B cell (primary cell): ENCODE measurements at regions not wholly inside any gene's neighbourhood (a gene's known extent, or its start where the extent isn't known, plus 50 kb on each side); places are given as distances from the start of the nearest gene placed in this dataset.

Source experiments
- ATAC-seq: fragments of 200-7000 bp; cut with Tn5 transposase; one replicate; pipeline ENCODE4 v1.10.0; 2021; ENCODE audit warnings: low read depth, mild to moderate bottlenecking, moderate number of reproducible peaks, moderate library complexity
- CTCF ChIA-PET: fragments of 350-600 bp; sonication (Branson Sonifier 250); formaldehyde crosslinking; loops from one replicate; lab custom pipeline; 2021; ENCODE audit warnings: antibody characterized with exemption, inconsistent platforms; lab: Charles Lee
- POLR2A ChIA-PET: fragments of 350-600 bp; sonication (Branson Sonifier 250); formaldehyde crosslinking; loops from one replicate; lab custom pipeline; 2021; ENCODE audit warnings: antibody characterized with exemption; lab: Charles Lee
- DNase-seq: peaks from one replicate; pipeline ENCODE4 v3.0.0; 2013
- H2AFZ ChIP-seq: 2 replicates; pipeline ENCODE4 v1.6.1; 2012; ENCODE audit warnings: mild to moderate bottlenecking, low read depth, low read length; ENCODE audit not compliant: insufficient read depth, poor library complexity, severe bottlenecking
- H3K27ac ChIP-seq, 2 donors: 1 replicate in 1 of 2; 2 replicates in 1 of 2; pipeline ENCODE4 v1.5.1; 2012 to 2013; ENCODE audit warnings: low read length in 2 of 2, mild to moderate bottlenecking in 2 of 2, moderate library complexity in 1 of 2
- H3K27me3 ChIP-seq, 4 experiments: fragments of 200-600 bp in 1 of 4; sonication (generic) in 1 of 4; replicated peaks in 1 of 4; 1 replicate in 2 of 4; 2 replicates in 2 of 4; pipeline versions ENCODE4 v1.6.1 to v1.7.0; 2013 to 2016; ENCODE audit warnings: low read length in 3 of 4, mild to moderate bottlenecking in 2 of 4, mixed read lengths in 1 of 4, moderate library complexity in 1 of 4; ENCODE audit not compliant: insufficient read depth in 4 of 4, control insufficient read depth in 3 of 4; ENCODE audit errors: control extremely low read depth in 1 of 4
- H3K36me3 ChIP-seq, 2 experiments: replicated peaks in 1 of 2; 1 replicate in 1 of 2; 2 replicates in 1 of 2; pipeline versions ENCODE4 v1.6.1 to v1.7.1; 2013; ENCODE audit warnings: low read length in 1 of 2; ENCODE audit not compliant: insufficient read depth in 2 of 2, control insufficient read depth in 1 of 2; ENCODE audit errors: control extremely low read depth in 1 of 2, extremely low read depth in 1 of 2
- H3K4me1 ChIP-seq, 2 donors: fragments of 200-600 bp in 1 of 2; sonication (generic) in 1 of 2; 1 replicate in 1 of 2; 2 replicates in 1 of 2; pipeline versions ENCODE4 v1.5.1 to v1.6.1; 2013 to 2017; ENCODE audit warnings: low read length in 2 of 2; ENCODE audit not compliant: control insufficient read depth in 2 of 2, insufficient read depth in 2 of 2
- H3K4me2 ChIP-seq: replicated peaks from 2 replicates; pipeline ENCODE3; 2012; ENCODE audit warnings: mild to moderate bottlenecking, low read depth, low read length; ENCODE audit not compliant: poor library complexity, severe bottlenecking
- H3K4me3 ChIP-seq, 5 experiments: fragments of 200-600 bp in 1 of 5; sonication (generic) in 1 of 5; 1 replicate in 3 of 5; 2 replicates in 2 of 5; pipeline versions ENCODE4 v1.5.1 to v1.7.0; 2011 to 2016; ENCODE audit warnings: low read length in 4 of 5, mild to moderate bottlenecking in 4 of 5, low read depth in 2 of 5, control low read depth in 1 of 5, moderate library complexity in 1 of 5; ENCODE audit not compliant: insufficient read depth in 1 of 5; ENCODE audit errors: control extremely low read depth in 1 of 5, extremely low read depth in 1 of 5
- H3K79me2 ChIP-seq: fragments of 200-600 bp; sonication (generic); one replicate; pipeline ENCODE4 v1.6.0; 2016; ENCODE audit warnings: low read length; ENCODE audit not compliant: control insufficient read depth, insufficient read depth
- H3K9ac ChIP-seq: fragments of 200-600 bp; sonication (generic); 2 replicates; pipeline ENCODE4 v1.6.1; 2017; ENCODE audit warnings: mild to moderate bottlenecking, low read length, moderate library complexity
- H3K9me3 ChIP-seq, 3 donors: one replicate each; pipeline versions ENCODE4 v1.6.1 to v1.7.1; 2013; ENCODE audit warnings: low read length in 2 of 3; ENCODE audit not compliant: control insufficient read depth in 2 of 3, insufficient read depth in 1 of 3; ENCODE audit errors: control extremely low read depth in 1 of 3
- H4K20me1 ChIP-seq: 2 replicates; pipeline ENCODE4 v1.6.0; 2012; ENCODE audit warnings: mild to moderate bottlenecking, low read length; ENCODE audit not compliant: insufficient read depth, control insufficient read depth, poor library complexity, severe bottlenecking
- H3K27ac Mint-ChIP-seq: one replicate; pipeline ENCODE4 v1.8.0; 2021; ENCODE audit warnings: mixed read lengths
- H3K27me3 Mint-ChIP-seq: one replicate; pipeline ENCODE4 v1.8.0; 2021; ENCODE audit warnings: mixed read lengths
- H3K4me1 Mint-ChIP-seq: one replicate; pipeline ENCODE4 v1.8.0; 2021; ENCODE audit warnings: mixed read lengths
- H3K4me3 Mint-ChIP-seq: one replicate; pipeline ENCODE4 v1.8.0; 2021; ENCODE audit warnings: mixed read lengths
- H3K9me3 Mint-ChIP-seq: one replicate; pipeline ENCODE4 v1.8.0; 2022; ENCODE audit warnings: mixed read lengths; ENCODE audit not compliant: insufficient read depth
- EZH2 ChIP-seq: IDR thresholded peaks from 2 replicates; pipeline ENCODE4 v1.6.1; 2012; ENCODE audit warnings: borderline replicate concordance, low read depth, mild to moderate bottlenecking, moderate library complexity, low read length; ENCODE audit not compliant: insufficient read depth, poor library complexity, severe bottlenecking
- WGBS: methylation state at CpG from one replicate; pipeline ENCODE4 v1.1.5; 2013; ENCODE audit warnings: missing lambda C conversion rate; ENCODE audit not compliant: insufficient coverage; 5-methylcytosine and 5-hydroxymethylcytosine counted together
- intact Hi-C: fragments of 100-400 bp; cut with micrococcal nuclease; formaldehyde crosslinking; loops from one replicate; pipeline ENCODE4 v1.10.0; 2022
- TF ChIP-seq, protein P1 (sequence below): fragments of 200-600 bp; IDR thresholded peaks from one replicate; pipeline ENCODE4 v1.8.0; 2022; ENCODE audit warnings: antibody characterized with exemption, mild to moderate bottlenecking

GRCh38 chr7:69036301-69036700 is 562.0 kb upstream of the AUTS2 start:
- no peak overlapping the region for H3K4me2 ChIP-seq
- no peaks in the 10 kb centered on the region for H3K4me1 ChIP-seq
- DNase-seq (no peak), ATAC-seq (no peak)
- 69% methylated on average over 4 of the region's 7 CpGs for WGBS
- ChIA-PET CTCF (no interaction called here), POLR2A (no interaction called here)
- no peak overlapping the region for H3K4me3 Mint-ChIP-seq
- no peak overlapping the region for H2AFZ ChIP-seq
- no peaks in the 10 kb centered on the region for H3K4me1 Mint-ChIP-seq
- no peak overlapping the region for H3K9ac ChIP-seq
- TF ChIP-seq, protein P1, sequence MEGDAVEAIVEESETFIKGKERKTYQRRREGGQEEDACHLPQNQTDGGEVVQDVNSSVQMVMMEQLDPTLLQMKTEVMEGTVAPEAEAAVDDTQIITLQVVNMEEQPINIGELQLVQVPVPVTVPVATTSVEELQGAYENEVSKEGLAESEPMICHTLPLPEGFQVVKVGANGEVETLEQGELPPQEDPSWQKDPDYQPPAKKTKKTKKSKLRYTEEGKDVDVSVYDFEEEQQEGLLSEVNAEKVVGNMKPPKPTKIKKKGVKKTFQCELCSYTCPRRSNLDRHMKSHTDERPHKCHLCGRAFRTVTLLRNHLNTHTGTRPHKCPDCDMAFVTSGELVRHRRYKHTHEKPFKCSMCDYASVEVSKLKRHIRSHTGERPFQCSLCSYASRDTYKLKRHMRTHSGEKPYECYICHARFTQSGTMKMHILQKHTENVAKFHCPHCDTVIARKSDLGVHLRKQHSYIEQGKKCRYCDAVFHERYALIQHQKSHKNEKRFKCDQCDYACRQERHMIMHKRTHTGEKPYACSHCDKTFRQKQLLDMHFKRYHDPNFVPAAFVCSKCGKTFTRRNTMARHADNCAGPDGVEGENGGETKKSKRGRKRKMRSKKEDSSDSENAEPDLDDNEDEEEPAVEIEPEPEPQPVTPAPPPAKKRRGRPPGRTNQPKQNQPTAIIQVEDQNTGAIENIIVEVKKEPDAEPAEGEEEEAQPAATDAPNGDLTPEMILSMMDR = no peak
- no peaks in the 10 kb centered on the region for H3K27me3 ChIP-seq
- H3K79me2 ChIP-seq = no peaks in the 10 kb centered on the region
- H4K20me1 ChIP-seq = no peaks in the 10 kb centered on the region
- H3K36me3 ChIP-seq = no peaks in the 10 kb centered on the region
- H3K27me3 Mint-ChIP-seq = no peaks in the 10 kb centered on the region
- H3K27ac Mint-ChIP-seq = no peak overlapping the region
- H3K4me3 ChIP-seq = no peak overlapping the region
- H3K9me3 ChIP-seq = no peaks in the 10 kb centered on the region
- intact Hi-C loops = no loop called here
- H3K27ac ChIP-seq = no peak overlapping the region
- H3K9me3 Mint-ChIP-seq = no peaks in the 10 kb centered on the region

DNA sequence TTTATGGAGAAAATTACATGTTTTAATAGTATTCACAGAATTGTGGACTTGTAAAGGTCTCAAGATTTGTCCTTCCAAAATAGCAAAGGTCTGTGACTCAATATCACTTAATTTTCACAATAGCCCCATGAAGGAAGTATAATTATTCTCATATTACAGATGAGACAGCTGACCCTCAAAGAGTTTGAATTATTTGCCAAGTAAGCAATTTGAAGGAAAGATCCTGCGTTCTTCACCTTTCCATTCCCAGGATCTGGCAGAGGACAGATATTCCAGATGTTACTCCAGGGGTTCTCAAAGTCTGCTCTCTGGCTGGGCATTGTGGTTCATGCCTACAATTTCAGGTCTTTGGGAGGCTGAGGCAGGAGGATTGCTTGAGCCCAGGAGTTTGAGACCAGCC is 559.4 kb upstream of the AUTS2 start:
- intact Hi-C loops = no loop called here
- DNase-seq = no peak
- no peak overlapping the region for H3K4me3 ChIP-seq

More for the DNA sequence above, 559.4 kb upstream of the AUTS2 start:
- POLR2A ChIA-PET = no interaction called here
- 100% methylated on average over 1 of the region's 1 CpG for WGBS
- H3K9ac ChIP-seq = no peak overlapping the region
- Mint-ChIP-seq H3K27me3 (no peaks in the 10 kb centered on the region), H3K4me3 (no peak overlapping the region), H3K4me1 (no peaks in the 10 kb centered on the region), H3K27ac (no peak overlapping the region), H3K9me3 (peaks cover 5% of the 10 kb centered on the region)
- no peaks in the 10 kb centered on the region for H3K27me3 ChIP-seq
- no peaks in the 10 kb centered on the region for H3K36me3 ChIP-seq
- no peak overlapping the region for H3K27ac ChIP-seq
- no peak overlapping the region for H2AFZ ChIP-seq
- no peak overlapping the region for H3K4me2 ChIP-seq
- ATAC-seq = no peak
- CTCF ChIA-PET = no interaction called here
- no peaks in the 10 kb centered on the region for H3K79me2 ChIP-seq
- H3K9me3 ChIP-seq = peaks cover 0 to 9% (median 7%) of the 10 kb centered on the region in 3 donors
- no peak for TF ChIP-seq EZH2
- TF ChIP-seq, protein P1 = no peak
- no peaks in the 10 kb centered on the region for H4K20me1 ChIP-seq
- no peaks in the 10 kb centered on the region for H3K4me1 ChIP-seq
